IPS-20b (cell line): ENCODE measurements at regions not wholly inside any gene's neighbourhood (a gene's known extent, or its start where the extent isn't known, plus 50 kb on each side); places are given as distances from the start of the nearest gene placed in this dataset.
"Not testable (repeated sequence)": the region's sequence is repeated elsewhere in the genome, so short reads cannot be mapped to it uniquely, and the experiment has no call there.

Source experiments
- H3K27ac ChIP-seq: one replicate; pipeline ENCODE4 v1.5.1; 2013; ENCODE audit warnings: low read length
- H3K27me3 ChIP-seq: 2 replicates; pipeline ENCODE4 v1.6.1; 2013; ENCODE audit warnings: mild to moderate bottlenecking, low read length, inconsistent platforms; ENCODE audit not compliant: insufficient read depth
- H3K36me3 ChIP-seq: 2 replicates; pipeline ENCODE4 v1.6.1; 2013; ENCODE audit warnings: low read depth, mild to moderate bottlenecking, inconsistent platforms, low read length, moderate library complexity; ENCODE audit not compliant: insufficient read depth
- H3K4me1 ChIP-seq: 2 replicates; pipeline ENCODE4 v1.6.1; 2013; ENCODE audit warnings: mild to moderate bottlenecking, control low read depth, inconsistent platforms, low read length, moderate library complexity; ENCODE audit not compliant: insufficient read depth
- H3K4me3 ChIP-seq: 2 replicates; pipeline ENCODE4 v1.5.1; 2013; ENCODE audit warnings: mild to moderate bottlenecking, low read length, inconsistent platforms
- H3K9ac ChIP-seq: 2 replicates; pipeline ENCODE4 v1.6.1; 2013; ENCODE audit warnings: low read depth, mild to moderate bottlenecking, inconsistent platforms, low read length, moderate library complexity
- H3K9me3 ChIP-seq: 2 replicates; pipeline ENCODE4 v1.6.1; 2013; ENCODE audit warnings: mild to moderate bottlenecking, low read depth, low read length, inconsistent platforms; ENCODE audit not compliant: insufficient read depth

- Histone ChIP-seq H3K4me3 (no peak overlapping the region), H3K9ac (no peak overlapping the region), H3K27me3 (no peaks in the 10 kb centered on the region), H3K27ac (no peak overlapping the region), H3K9me3 (no peaks in the 10 kb centered on the region), H3K36me3 (no peaks in the 10 kb centered on the region), H3K4me1 (no peaks in the 10 kb centered on the region)
Observed at GRCh38 chrX:69431420-69431819, 72.7 kb upstream of the NALF2 start.

GRCh38 chrX:69430785-69431184 lies 73.3 kb upstream of the NALF2 start:
- H3K36me3 ChIP-seq: no peaks in the 10 kb centered on the region
- no peaks in the 10 kb centered on the region for H3K4me1 ChIP-seq
- no peak overlapping the region for H3K4me3 ChIP-seq

GRCh38 chrX:69429339-69430015 lies 74.6 kb upstream of the NALF2 start:
- Histone ChIP-seq H3K4me3 (no peak overlapping the region), H3K27me3 (no peaks in the 10 kb centered on the region), H3K36me3 (no peaks in the 10 kb centered on the region), H3K9ac (no peak overlapping the region), H3K27ac (no peak overlapping the region), H3K4me1 (no peaks in the 10 kb centered on the region), H3K9me3 (no peaks in the 10 kb centered on the region)

More at GRCh38 chrX:69430785-69431184, 73.3 kb upstream of the NALF2 start:
- no peak overlapping the region for H3K9ac ChIP-seq
- H3K27me3 ChIP-seq: no peaks in the 10 kb centered on the region
- H3K9me3 ChIP-seq: no peaks in the 10 kb centered on the region
- no peak overlapping the region for H3K27ac ChIP-seq

- Histone ChIP-seq H3K27ac (no peak overlapping the region), H3K27me3 (no peaks in the 10 kb centered on the region), H3K9ac (no peak overlapping the region), H3K4me3 (no peak overlapping the region), H3K36me3 (no peaks in the 10 kb centered on the region), H3K9me3 (no peaks in the 10 kb centered on the region), H3K4me1 (no peaks in the 10 kb centered on the region)
Observed at GRCh38 chrX:69428216-69428615, 75.9 kb upstream of the NALF2 start.

GRCh38 chrX:69424910-69425309 lies 79.2 kb upstream of the NALF2 start:
- H3K4me1 ChIP-seq: no peaks in the 10 kb centered on the region
- H3K9me3 ChIP-seq: no peaks in the 10 kb centered on the region
- no peaks in the 10 kb centered on the region for H3K36me3 ChIP-seq
- H3K4me3 ChIP-seq: no peak overlapping the region
- no peaks in the 10 kb centered on the region for H3K27me3 ChIP-seq
- no peak overlapping the region for H3K27ac ChIP-seq
- no peak overlapping the region for H3K9ac ChIP-seq

GRCh38 chrX:69424161-69424560 lies 80.0 kb upstream of the NALF2 start:
- H3K27ac ChIP-seq: no peak overlapping the region
- H3K36me3 ChIP-seq: no peaks in the 10 kb centered on the region
- no peak overlapping the region for H3K9ac ChIP-seq
- no peaks in the 10 kb centered on the region for H3K27me3 ChIP-seq
- H3K9me3 ChIP-seq: no peaks in the 10 kb centered on the region
- H3K4me1 ChIP-seq: no peaks in the 10 kb centered on the region
- H3K4me3 ChIP-seq: no peak overlapping the region

- not testable (repeated sequence) for H3K4me3 ChIP-seq, H3K9me3 ChIP-seq, H3K9ac ChIP-seq, H3K4me1 ChIP-seq, H3K27ac ChIP-seq, H3K36me3 ChIP-seq, H3K27me3 ChIP-seq
Observed at GRCh38 chrX:69422208-69422607, 81.9 kb upstream of the NALF2 start.

GRCh38 chrX:69415698-69416097 lies 88.4 kb upstream of the NALF2 start:
- Histone ChIP-seq H3K4me1 (no peaks in the 10 kb centered on the region), H3K27ac (no peak overlapping the region), H3K27me3 (no peaks in the 10 kb centered on the region), H3K4me3 (no peak overlapping the region), H3K36me3 (no peaks in the 10 kb centered on the region), H3K9ac (no peak overlapping the region), H3K9me3 (no peaks in the 10 kb centered on the region)

- no peaks in the 10 kb centered on the region for H3K27me3 ChIP-seq
- no peaks in the 10 kb centered on the region for H3K36me3 ChIP-seq
- H3K4me1 ChIP-seq: no peaks in the 10 kb centered on the region
- no peak overlapping the region for H3K9ac ChIP-seq
- H3K27ac ChIP-seq: no peak overlapping the region
- no peak overlapping the region for H3K4me3 ChIP-seq
- no peaks in the 10 kb centered on the region for H3K9me3 ChIP-seq
Observed at GRCh38 chrX:69412661-69413060, 91.5 kb upstream of the NALF2 start.

- H3K4me3 ChIP-seq: no peak overlapping the region
- no peaks in the 10 kb centered on the region for H3K9me3 ChIP-seq
- H3K27me3 ChIP-seq: no peaks in the 10 kb centered on the region
- H3K9ac ChIP-seq: no peak overlapping the region
- H3K4me1 ChIP-seq: peaks cover 14% of the 10 kb centered on the region; the same call in 1 of the 2 replicates
- no peak overlapping the region for H3K27ac ChIP-seq
- H3K36me3 ChIP-seq: no peaks in the 10 kb centered on the region
Observed at GRCh38 chrX:69398881-69399280, 105.2 kb upstream of the NALF2 start.

GRCh38 chrX:69396916-69397315 lies 107.2 kb upstream of the NALF2 start:
- Histone ChIP-seq H3K9ac (no peak overlapping the region), H3K9me3 (no peaks in the 10 kb centered on the region), H3K36me3 (no peaks in the 10 kb centered on the region), H3K4me1 (peaks cover 14% of the 10 kb centered on the region; the same call in 1 of the 2 replicates), H3K4me3 (peak overlapping the region; percentile 38; the same call in 1 of the 2 replicates), H3K27me3 (no peaks in the 10 kb centered on the region), H3K27ac (no peak overlapping the region)

- Histone ChIP-seq H3K9ac (no peak overlapping the region), H3K4me1 (peaks cover 14% of the 10 kb centered on the region; the same call in 1 of the 2 replicates), H3K27me3 (no peaks in the 10 kb centered on the region), H3K9me3 (no peaks in the 10 kb centered on the region), H3K4me3 (no peak overlapping the region), H3K27ac (no peak overlapping the region), H3K36me3 (no peaks in the 10 kb centered on the region)
Observed at GRCh38 chrX:69395306-69395705, 108.8 kb upstream of the NALF2 start.
